ENCODE measurements at regions not wholly inside any gene's neighbourhood (a gene's known extent, or its start where the extent isn't known, plus 50 kb on each side); places are given as distances from the start of the nearest gene placed in this dataset.

DNA sequence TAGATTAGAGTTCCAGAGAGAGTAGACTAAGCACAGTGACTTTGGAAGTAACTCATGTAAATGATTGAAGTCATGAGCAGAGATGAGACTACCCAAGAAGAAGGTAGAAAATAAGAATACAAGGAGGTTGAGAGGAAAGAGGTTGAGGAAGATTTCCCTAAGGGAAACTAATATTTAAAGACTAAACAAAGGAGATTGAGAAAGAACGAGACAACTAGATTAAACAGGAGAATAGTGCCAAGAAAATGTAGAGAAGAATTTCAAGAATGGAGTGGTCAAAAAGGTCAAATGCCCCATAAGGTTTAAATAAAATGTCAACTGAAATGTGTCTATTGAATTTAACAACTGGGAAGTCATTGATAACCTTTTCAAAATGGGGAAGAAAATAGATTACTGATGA lies 59.0 kb downstream of the RPS29 start:
- Histone ChIP-seq H3K4me3 (no peak overlapping the region), H3K27ac (no peak overlapping the region), H3K9me3 (no peaks in the 10 kb centered on the region), H3K27me3 (no peaks in the 10 kb centered on the region), H3K4me1 (no peaks in the 10 kb centered on the region), H3K36me3 (no peaks in the 10 kb centered on the region)
- no peak for ATAC-seq
- DNase-seq, result no peak
- no peak for TF ChIP-seq POLR2A (IDR thresholded peaks at IDR 0.05)
- intact Hi-C loops (cut with DNase I), result no loop called here
- WGBS (ENCODE audit: insufficient coverage, low coverage, low lambda C conversion rate, missing lambda C conversion rate), result 8% methylated on average over 1 of the region's 1 CpG

- no peaks in the 10 kb centered on the region for H3K9me3 ChIP-seq
- TF ChIP-seq POLR2A (IDR thresholded peaks at IDR 0.05) (no peak), CTCF (IDR thresholded peaks at IDR 0.05) (no peak)
- no peak for ATAC-seq
- no peak overlapping the region for H3K27ac ChIP-seq
- no peak for DNase-seq
- H3K27me3 ChIP-seq, result no peaks in the 10 kb centered on the region
- no peaks in the 10 kb centered on the region for H3K36me3 ChIP-seq
- H3K4me1 ChIP-seq, result no peaks in the 10 kb centered on the region
- intact Hi-C loops (cut with DNase I), result no loop called here
- no peak overlapping the region for H3K4me3 ChIP-seq
Measured at GRCh38 chr14:49526101-49526500, 60.1 kb downstream of the RPS29 start.

- no peaks in the 10 kb centered on the region for H3K36me3 ChIP-seq
- H3K27ac ChIP-seq, result no peak overlapping the region
- DNase-seq (no peak), ATAC-seq (no peak)
- no peak overlapping the region for H3K4me3 ChIP-seq
- intact Hi-C loops (cut with DNase I), result no loop called here
- WGBS (ENCODE audit: insufficient coverage, low coverage, low lambda C conversion rate, missing lambda C conversion rate), result 57% methylated on average over 3 of the region's 3 CpGs
- no peaks in the 10 kb centered on the region for H3K4me1 ChIP-seq
- no peaks in the 10 kb centered on the region for H3K27me3 ChIP-seq
- H3K9me3 ChIP-seq, result no peaks in the 10 kb centered on the region
- TF ChIP-seq POLR2A (IDR thresholded peaks at IDR 0.05) (no peak), CTCF (IDR thresholded peaks at IDR 0.05) (no peak)
Measured at GRCh38 chr14:49516286-49516685, 69.9 kb downstream of the RPS29 start.

DNA sequence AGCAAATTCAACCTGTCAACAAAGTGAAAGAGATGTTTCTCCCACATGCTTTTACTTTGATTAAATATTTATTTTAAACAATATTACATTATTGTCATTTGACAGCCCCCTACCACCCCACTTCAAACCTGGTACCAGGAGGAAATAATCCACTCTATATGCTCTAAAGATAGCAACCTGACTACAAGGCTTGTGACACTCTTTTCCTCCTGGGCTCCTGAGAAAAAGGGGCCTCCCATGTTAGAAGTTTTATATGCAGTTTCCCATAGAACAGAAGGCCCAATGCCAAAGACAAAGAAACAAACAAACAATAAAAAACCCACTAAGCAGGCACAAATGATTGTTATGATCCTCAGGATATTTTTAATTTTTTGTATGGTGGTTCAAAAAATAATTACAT lies 73.6 kb downstream of the RPS29 start:
- Histone ChIP-seq H3K4me1 (no peaks in the 10 kb centered on the region), H3K9me3 (no peaks in the 10 kb centered on the region), H3K4me3 (no peak overlapping the region), H3K27me3 (no peaks in the 10 kb centered on the region), H3K36me3 (no peaks in the 10 kb centered on the region), H3K27ac (no peak overlapping the region)
- intact Hi-C loops (cut with DNase I), result no loop called here
- no peak for DNase-seq
- TF ChIP-seq CTCF (IDR thresholded peaks at IDR 0.05) (no peak), POLR2A (IDR thresholded peaks at IDR 0.05) (no peak)
- no peak for ATAC-seq

DNA sequence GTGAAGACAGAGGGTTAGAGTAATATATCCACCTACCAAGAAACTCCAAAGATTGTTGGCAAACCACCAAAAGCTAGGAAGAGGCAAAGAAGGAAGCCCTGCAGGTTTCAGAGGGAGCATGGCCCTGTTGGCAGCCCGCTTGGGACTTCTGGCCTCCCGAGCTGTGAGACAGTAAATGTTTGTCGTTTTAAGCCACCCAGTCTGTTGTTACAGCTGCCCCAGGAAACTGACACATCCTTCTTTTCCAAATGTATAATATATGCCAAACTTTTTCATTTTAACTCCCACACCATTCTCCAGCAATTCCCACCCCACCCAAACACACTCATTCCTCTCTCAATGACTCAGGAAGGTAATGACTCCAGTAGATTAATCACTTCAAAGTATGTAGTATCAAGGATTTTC lies 74.0 kb downstream of the RPS29 start:
- Histone ChIP-seq H3K9me3 (no peaks in the 10 kb centered on the region), H3K36me3 (no peaks in the 10 kb centered on the region), H3K4me1 (no peaks in the 10 kb centered on the region), H3K4me3 (no peak overlapping the region), H3K27ac (no peak overlapping the region), H3K27me3 (no peaks in the 10 kb centered on the region)
- DNase-seq (no peak), ATAC-seq (no peak)
- intact Hi-C loops (cut with DNase I), result no loop called here
- TF ChIP-seq CTCF (IDR thresholded peaks at IDR 0.05), result no peak
- no peak for TF ChIP-seq POLR2A (IDR thresholded peaks at IDR 0.05)
- WGBS (ENCODE audit: insufficient coverage, low coverage, low lambda C conversion rate, missing lambda C conversion rate), result 59% methylated on average over 3 of the region's 3 CpGs
